ENCODE measurements at regions not wholly inside any gene's neighbourhood (a gene's known extent, or its start where the extent isn't known, plus 50 kb on each side); places are given as distances from the start of the nearest gene placed in this dataset.
"Not testable (repeated sequence)": the region's sequence is repeated elsewhere in the genome, so short reads cannot be mapped to it uniquely, and the experiment has no call there.

- peaks cover 5% of the 10 kb centered on the region for H3K27me3 Mint-ChIP-seq
- H3K36me3 Mint-ChIP-seq (ENCODE audit: low read depth), result peaks cover 2% of the 10 kb centered on the region
- H3K27ac Mint-ChIP-seq, result no peak overlapping the region
- H3K4me1 Mint-ChIP-seq, result peaks cover 5% of the 10 kb centered on the region
- ATAC-seq (no peak), DNase-seq (no peak)
- H3K4me3 Mint-ChIP-seq, result no peak overlapping the region
- H3K9me3 ChIP-seq (ENCODE audit: control insufficient read depth, low read length, poor library complexity, severe bottlenecking), result no peaks in the 10 kb centered on the region
Measured at GRCh38 chr3:193910886-193911738, 224.8 kb upstream of the HES1 start.

GRCh38 chr3:193911784-193912340, 224.1 kb upstream of the HES1 start:
- H3K4me1 Mint-ChIP-seq, result peaks cover 5% of the 10 kb centered on the region
- peaks cover 5% of the 10 kb centered on the region for H3K27me3 Mint-ChIP-seq
- ATAC-seq (no peak), DNase-seq (no peak)
- H3K4me3 Mint-ChIP-seq, result peak overlapping the region; percentile 67
- H3K36me3 Mint-ChIP-seq (ENCODE audit: low read depth), result no peaks in the 10 kb centered on the region
- no peaks in the 10 kb centered on the region for H3K9me3 ChIP-seq (ENCODE audit: control insufficient read depth, low read length, poor library complexity, severe bottlenecking)
- peak overlapping the region; percentile 11 for H3K27ac Mint-ChIP-seq

GRCh38 chr3:193912621-193913178, 223.2 kb upstream of the HES1 start:
- H3K27me3 Mint-ChIP-seq, result peaks cover 5% of the 10 kb centered on the region
- no peak for DNase-seq
- no peaks in the 10 kb centered on the region for H3K9me3 ChIP-seq (ENCODE audit: control insufficient read depth, low read length, poor library complexity, severe bottlenecking)
- no peak overlapping the region for H3K4me3 Mint-ChIP-seq
- peaks cover 5% of the 10 kb centered on the region for H3K4me1 Mint-ChIP-seq
- H3K36me3 Mint-ChIP-seq (ENCODE audit: low read depth), result no peaks in the 10 kb centered on the region
- no peak overlapping the region for H3K27ac Mint-ChIP-seq
- ATAC-seq, result no peak

GRCh38 chr3:193914602-193915001, 221.3 kb upstream of the HES1 start:
- Mint-ChIP-seq H3K4me1 (peaks cover 3% of the 10 kb centered on the region), H3K27ac (no peak overlapping the region), H3K4me3 (no peak overlapping the region), H3K36me3 (ENCODE audit: low read depth) (no peaks in the 10 kb centered on the region), H3K27me3 (peaks cover 5% of the 10 kb centered on the region)
- H3K9me3 ChIP-seq (ENCODE audit: control insufficient read depth, low read length, poor library complexity, severe bottlenecking), result no peaks in the 10 kb centered on the region
- ATAC-seq (no peak), DNase-seq (no peak)

- no peak for DNase-seq
- peaks cover 5% of the 10 kb centered on the region for H3K27me3 Mint-ChIP-seq
- no peaks in the 10 kb centered on the region for H3K9me3 ChIP-seq (ENCODE audit: control insufficient read depth, low read length, poor library complexity, severe bottlenecking)
- no peak overlapping the region for H3K4me3 Mint-ChIP-seq
- ATAC-seq, result no peak
- H3K4me1 Mint-ChIP-seq, result peaks cover 3% of the 10 kb centered on the region
- H3K36me3 Mint-ChIP-seq (ENCODE audit: low read depth), result no peaks in the 10 kb centered on the region
- H3K27ac Mint-ChIP-seq, result no peak overlapping the region
Measured at GRCh38 chr3:193915099-193915498, 220.8 kb upstream of the HES1 start.

- Mint-ChIP-seq H3K36me3 (ENCODE audit: low read depth) (no peaks in the 10 kb centered on the region), H3K4me3 (no peak overlapping the region), H3K4me1 (peaks cover 3% of the 10 kb centered on the region), H3K27ac (no peak overlapping the region), H3K27me3 (peaks cover 5% of the 10 kb centered on the region)
- no peak for ATAC-seq
- DNase-seq, result no peak
- H3K9me3 ChIP-seq (ENCODE audit: control insufficient read depth, low read length, poor library complexity, severe bottlenecking), result no peaks in the 10 kb centered on the region
Measured at GRCh38 chr3:193915613-193916012, 220.3 kb upstream of the HES1 start.

GRCh38 chr3:193917158-193917557, 218.8 kb upstream of the HES1 start:
- peaks cover under 1% of the 10 kb centered on the region for H3K4me1 Mint-ChIP-seq
- no peak for ATAC-seq
- no peaks in the 10 kb centered on the region for H3K36me3 Mint-ChIP-seq (ENCODE audit: low read depth)
- no peak overlapping the region for H3K27ac Mint-ChIP-seq
- DNase-seq, result no peak
- no peak overlapping the region for H3K4me3 Mint-ChIP-seq
- H3K27me3 Mint-ChIP-seq, result peaks cover 5% of the 10 kb centered on the region
- no peaks in the 10 kb centered on the region for H3K9me3 ChIP-seq (ENCODE audit: control insufficient read depth, low read length, poor library complexity, severe bottlenecking)

GRCh38 chr3:193921465-193921864, 214.5 kb upstream of the HES1 start:
- Mint-ChIP-seq H3K27me3 (no peaks in the 10 kb centered on the region), H3K27ac (no peak overlapping the region), H3K4me3 (no peak overlapping the region), H3K36me3 (ENCODE audit: low read depth) (no peaks in the 10 kb centered on the region), H3K4me1 (no peaks in the 10 kb centered on the region)
- DNase-seq (no peak), ATAC-seq (no peak)
- H3K9me3 ChIP-seq (ENCODE audit: control insufficient read depth, low read length, poor library complexity, severe bottlenecking), result no peaks in the 10 kb centered on the region

GRCh38 chr3:193922034-193922774, 213.7 kb upstream of the HES1 start:
- ATAC-seq, result no peak
- no peak for DNase-seq
- Mint-ChIP-seq H3K4me3 (no peak overlapping the region), H3K27ac (no peak overlapping the region), H3K4me1 (no peaks in the 10 kb centered on the region), H3K36me3 (ENCODE audit: low read depth) (no peaks in the 10 kb centered on the region), H3K27me3 (no peaks in the 10 kb centered on the region)
- H3K9me3 ChIP-seq (ENCODE audit: control insufficient read depth, low read length, poor library complexity, severe bottlenecking), result no peaks in the 10 kb centered on the region

- not testable (repeated sequence) for H3K4me1 Mint-ChIP-seq; H3K27ac Mint-ChIP-seq; H3K9me3 ChIP-seq (ENCODE audit: control insufficient read depth, low read length, poor library complexity, severe bottlenecking); H3K27me3 Mint-ChIP-seq; DNase-seq; ATAC-seq; H3K4me3 Mint-ChIP-seq; H3K36me3 Mint-ChIP-seq (ENCODE audit: low read depth)
Measured at GRCh38 chr3:193923958-193924357, 212.0 kb upstream of the HES1 start.

GRCh38 chr3:193926071-193926470, 209.9 kb upstream of the HES1 start:
- H3K36me3 Mint-ChIP-seq (ENCODE audit: low read depth); DNase-seq; ATAC-seq; H3K4me1 Mint-ChIP-seq; H3K27me3 Mint-ChIP-seq; H3K4me3 Mint-ChIP-seq; H3K27ac Mint-ChIP-seq; H3K9me3 ChIP-seq (ENCODE audit: control insufficient read depth, low read length, poor library complexity, severe bottlenecking): not testable (repeated sequence)

- not testable (repeated sequence) for H3K9me3 ChIP-seq (ENCODE audit: control insufficient read depth, low read length, poor library complexity, severe bottlenecking); DNase-seq; H3K27ac Mint-ChIP-seq; H3K4me3 Mint-ChIP-seq; H3K4me1 Mint-ChIP-seq; H3K36me3 Mint-ChIP-seq (ENCODE audit: low read depth); ATAC-seq
- peaks cover 19% of the 10 kb centered on the region for H3K27me3 Mint-ChIP-seq
Measured at GRCh38 chr3:193927413-193928206, 208.3 kb upstream of the HES1 start.
